ENCODE measurements at regions not wholly inside any gene's neighbourhood (a gene's known extent, or its start where the extent isn't known, plus 50 kb on each side); places are given as distances from the start of the nearest gene placed in this dataset.

GRCh38 chr1:72623299-72623708 is 341.0 kb upstream of the NEGR1 start:
- peak; percentile 76 for ATAC-seq
- TF ChIP-seq, protein P1, sequence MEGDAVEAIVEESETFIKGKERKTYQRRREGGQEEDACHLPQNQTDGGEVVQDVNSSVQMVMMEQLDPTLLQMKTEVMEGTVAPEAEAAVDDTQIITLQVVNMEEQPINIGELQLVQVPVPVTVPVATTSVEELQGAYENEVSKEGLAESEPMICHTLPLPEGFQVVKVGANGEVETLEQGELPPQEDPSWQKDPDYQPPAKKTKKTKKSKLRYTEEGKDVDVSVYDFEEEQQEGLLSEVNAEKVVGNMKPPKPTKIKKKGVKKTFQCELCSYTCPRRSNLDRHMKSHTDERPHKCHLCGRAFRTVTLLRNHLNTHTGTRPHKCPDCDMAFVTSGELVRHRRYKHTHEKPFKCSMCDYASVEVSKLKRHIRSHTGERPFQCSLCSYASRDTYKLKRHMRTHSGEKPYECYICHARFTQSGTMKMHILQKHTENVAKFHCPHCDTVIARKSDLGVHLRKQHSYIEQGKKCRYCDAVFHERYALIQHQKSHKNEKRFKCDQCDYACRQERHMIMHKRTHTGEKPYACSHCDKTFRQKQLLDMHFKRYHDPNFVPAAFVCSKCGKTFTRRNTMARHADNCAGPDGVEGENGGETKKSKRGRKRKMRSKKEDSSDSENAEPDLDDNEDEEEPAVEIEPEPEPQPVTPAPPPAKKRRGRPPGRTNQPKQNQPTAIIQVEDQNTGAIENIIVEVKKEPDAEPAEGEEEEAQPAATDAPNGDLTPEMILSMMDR (IDR thresholded peaks at IDR 0.05) = peak; percentile 57

DNA sequence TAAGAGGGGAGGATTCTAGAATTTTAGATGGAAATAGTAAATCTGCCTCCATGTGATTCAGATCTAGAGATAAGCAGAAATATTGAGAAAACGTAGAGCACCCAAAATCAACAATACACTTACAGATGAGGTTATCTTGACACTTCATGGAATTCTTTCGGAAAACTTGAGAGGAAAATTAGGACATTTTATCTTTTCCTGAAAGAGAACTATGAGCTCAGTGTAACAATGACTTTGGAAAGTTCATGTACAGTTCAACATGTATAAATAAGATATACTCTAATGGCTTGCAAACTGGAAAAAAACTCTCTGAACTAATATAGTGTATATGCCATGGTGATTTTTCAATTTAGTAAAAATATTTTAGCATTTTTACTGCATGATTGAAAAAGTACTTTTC is 338.1 kb upstream of the NEGR1 start:
- intact Hi-C loops (cut with DNase I) = no loop called here
- Histone ChIP-seq H3K36me3 (no peaks in the 10 kb centered on the region), H3K4me1 (no peaks in the 10 kb centered on the region), H3K9me3 (no peaks in the 10 kb centered on the region), H3K27ac (no peak overlapping the region), H3K4me3 (no peak overlapping the region), H3K27me3 (no peaks in the 10 kb centered on the region)
- ATAC-seq (no peak), DNase-seq (no peak)
- TF ChIP-seq, protein P1 (IDR thresholded peaks at IDR 0.05) = no peak

More at GRCh38 chr1:72623299-72623708, 341.0 kb upstream of the NEGR1 start:
- Histone ChIP-seq H3K4me1 (no peaks in the 10 kb centered on the region), H3K27ac (no peak overlapping the region), H3K27me3 (no peaks in the 10 kb centered on the region), H3K36me3 (no peaks in the 10 kb centered on the region), H3K4me3 (no peak overlapping the region), H3K9me3 (no peaks in the 10 kb centered on the region)
- DNase-seq = no peak
- intact Hi-C loops (cut with DNase I) = no loop called here

GRCh38 chr1:72606216-72606810 is 324.0 kb upstream of the NEGR1 start:
- H3K36me3 ChIP-seq = no peaks in the 10 kb centered on the region
- H3K27ac ChIP-seq = no peak overlapping the region
- DNase-seq (no peak), ATAC-seq (no peak)
- TF ChIP-seq, protein P1 (IDR thresholded peaks at IDR 0.05) = no peak
- H3K4me1 ChIP-seq = no peaks in the 10 kb centered on the region
- no peaks in the 10 kb centered on the region for H3K27me3 ChIP-seq
- no peak overlapping the region for H3K4me3 ChIP-seq
- intact Hi-C loops (cut with DNase I) = no loop called here
- H3K9me3 ChIP-seq = no peaks in the 10 kb centered on the region

GRCh38 chr1:72601035-72601674 is 318.8 kb upstream of the NEGR1 start:
- H3K4me3 ChIP-seq = no peak overlapping the region
- no peaks in the 10 kb centered on the region for H3K36me3 ChIP-seq
- H3K4me1 ChIP-seq = no peaks in the 10 kb centered on the region
- TF ChIP-seq, protein P1 (IDR thresholded peaks at IDR 0.05) = no peak
- ATAC-seq (no peak), DNase-seq (no peak)
- no peaks in the 10 kb centered on the region for H3K9me3 ChIP-seq
- no peaks in the 10 kb centered on the region for H3K27me3 ChIP-seq
- intact Hi-C loops (cut with DNase I) = no loop called here
- H3K27ac ChIP-seq = no peak overlapping the region

GRCh38 chr1:72586023-72586685 is 303.8 kb upstream of the NEGR1 start:
- ATAC-seq = no peak
- no peaks in the 10 kb centered on the region for H3K27me3 ChIP-seq
- DNase-seq = no peak
- no peak overlapping the region for H3K27ac ChIP-seq
- H3K36me3 ChIP-seq = no peaks in the 10 kb centered on the region
- TF ChIP-seq, protein P1 (IDR thresholded peaks at IDR 0.05) = no peak
- H3K9me3 ChIP-seq = no peaks in the 10 kb centered on the region
- H3K4me3 ChIP-seq = no peak overlapping the region
- H3K4me1 ChIP-seq = no peaks in the 10 kb centered on the region
- intact Hi-C loops (cut with DNase I) = no loop called here
